Femur (tissue), 1 donor: ENCODE measurements at regions not wholly inside any gene's neighbourhood (a gene's known extent, or its start where the extent isn't known, plus 50 kb on each side); places are given as distances from the start of the nearest gene placed in this dataset.

Experiments
- DNase-seq: peaks from one replicate; pipeline ENCODE4 v3.0.0-alpha.2; 2017

DNA sequence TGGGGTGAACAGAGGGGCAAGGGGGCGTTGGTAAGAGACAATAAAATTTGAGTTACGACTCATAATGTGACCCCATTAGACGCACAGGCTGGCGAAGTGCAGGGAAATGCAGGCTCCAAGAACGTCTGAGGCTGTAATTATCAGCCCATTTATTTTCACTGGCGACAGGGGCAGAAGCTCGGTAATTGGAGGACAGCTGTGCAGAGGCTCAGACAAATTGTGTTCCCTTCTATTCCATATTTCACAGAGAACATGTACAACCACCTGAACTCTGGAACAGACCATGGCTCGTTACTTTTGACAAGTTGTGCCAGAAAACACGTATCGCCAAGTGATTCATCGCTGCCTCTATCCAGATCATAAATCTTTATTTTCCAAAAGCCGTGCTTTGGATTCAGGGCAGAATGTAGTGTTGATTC lies 137.3 kb upstream of the FRMD4A start:
- DNase-seq = no peak

DNA sequence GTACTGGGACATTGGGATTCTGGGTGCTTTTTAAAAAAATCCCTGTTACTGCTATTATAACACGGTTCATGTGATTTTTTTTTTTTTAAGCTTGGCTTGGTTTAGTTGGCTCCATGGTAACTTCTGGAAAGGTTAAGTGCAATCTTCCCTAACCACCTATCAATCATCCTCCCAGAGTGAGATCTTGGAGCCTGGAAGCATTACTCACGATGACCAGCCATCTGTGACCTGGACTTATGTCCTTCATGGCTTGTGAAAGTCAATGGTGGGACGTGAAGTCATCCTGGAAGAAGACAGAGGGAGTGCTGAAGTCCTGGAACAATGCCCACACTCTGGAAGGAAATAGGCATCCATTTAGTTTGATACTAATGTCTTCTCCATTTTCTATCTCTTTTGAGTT lies 135.5 kb upstream of the FRMD4A start:
- peak; percentile 50 for DNase-seq

DNA sequence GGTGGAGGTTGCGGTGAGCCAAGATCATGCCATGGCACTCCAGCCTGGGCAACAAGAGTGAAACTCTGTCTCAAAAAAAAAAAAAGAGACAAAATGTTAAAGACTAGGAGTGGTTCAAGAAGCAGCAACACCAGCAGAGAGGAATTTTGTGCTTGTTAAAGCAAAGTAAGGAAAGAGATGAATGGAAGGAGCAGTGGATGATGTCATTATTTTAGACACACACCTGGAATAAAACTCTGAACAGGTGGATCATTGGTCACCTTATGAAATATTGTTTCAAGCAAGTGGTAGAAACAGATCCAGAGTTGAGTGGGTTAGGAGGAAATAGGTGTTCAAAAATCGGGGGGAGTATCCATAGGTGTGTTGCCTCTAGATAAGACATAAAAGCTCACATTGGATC lies 129.7 kb upstream of the FRMD4A start:
- no peak for DNase-seq

DNA sequence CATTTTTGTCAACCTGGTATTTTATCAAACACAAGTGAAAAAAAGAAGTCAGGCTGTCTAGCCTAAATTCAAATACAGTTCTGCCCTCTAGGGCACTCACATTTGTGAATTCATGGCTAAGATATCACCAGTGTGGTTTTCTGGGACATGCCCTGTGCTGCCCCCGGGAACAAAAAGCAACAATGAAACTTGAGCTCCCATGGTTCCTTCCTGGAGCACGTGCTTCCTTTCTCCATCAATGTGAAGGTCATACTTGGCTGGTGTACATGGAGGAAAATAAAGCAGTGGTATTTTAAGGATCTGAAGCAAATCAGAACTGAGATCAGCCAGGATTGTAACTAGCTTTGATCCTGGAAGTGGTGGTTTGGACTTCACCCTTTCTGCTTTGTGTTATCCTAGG lies 128.9 kb upstream of the FRMD4A start:
- no peak for DNase-seq

DNA sequence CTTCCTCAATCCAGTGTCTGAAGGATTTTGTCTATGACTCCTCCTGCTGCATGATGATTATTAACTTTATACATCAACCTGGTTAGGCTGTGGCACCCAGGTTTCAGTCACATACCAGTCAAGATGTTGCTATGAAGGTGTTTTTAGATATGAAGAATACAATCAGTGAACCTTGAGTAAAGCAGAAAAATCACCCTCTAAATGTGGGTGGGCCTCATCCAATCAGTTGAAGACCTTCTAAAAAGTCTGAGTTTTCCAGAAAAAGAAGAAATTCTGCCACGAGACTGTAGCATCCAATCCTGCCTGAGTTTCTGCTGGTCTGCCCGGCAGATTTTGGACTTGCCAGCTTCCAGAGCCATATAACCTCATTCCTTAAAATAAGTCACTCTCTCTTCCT lies 126.1 kb upstream of the FRMD4A start:
- no peak for DNase-seq

DNA sequence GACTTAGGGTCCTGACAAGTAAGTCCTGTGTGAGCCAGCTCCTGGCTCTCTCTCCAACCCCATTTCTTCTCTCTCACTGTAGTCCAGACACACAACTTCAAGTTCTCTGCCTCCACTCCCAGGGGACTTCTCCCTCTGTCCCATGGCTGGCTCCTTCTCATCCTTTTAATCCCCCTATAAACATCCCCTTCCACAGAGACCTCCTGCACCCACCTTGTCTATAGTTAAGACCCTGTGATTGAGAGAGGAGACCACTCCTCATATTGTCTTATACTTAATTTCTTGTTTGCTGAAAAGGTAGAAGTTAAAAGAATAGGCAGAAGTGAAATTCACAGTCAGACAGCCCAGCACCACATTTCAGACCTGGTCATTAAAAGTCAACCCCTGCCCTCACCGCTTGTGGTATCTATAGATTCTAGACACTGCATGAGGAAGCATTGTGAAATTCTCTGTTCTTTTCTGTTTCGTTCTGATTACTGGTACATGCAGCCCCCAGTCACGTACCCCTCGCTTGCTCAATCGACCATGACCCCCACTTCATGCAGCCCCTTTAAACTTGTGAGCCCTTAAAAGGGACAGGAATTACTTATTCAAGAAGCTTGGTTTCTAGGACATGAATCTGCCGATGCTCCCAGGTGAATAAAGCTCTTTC lies 125.6 kb upstream of the FRMD4A start:
- no peak for DNase-seq

DNA sequence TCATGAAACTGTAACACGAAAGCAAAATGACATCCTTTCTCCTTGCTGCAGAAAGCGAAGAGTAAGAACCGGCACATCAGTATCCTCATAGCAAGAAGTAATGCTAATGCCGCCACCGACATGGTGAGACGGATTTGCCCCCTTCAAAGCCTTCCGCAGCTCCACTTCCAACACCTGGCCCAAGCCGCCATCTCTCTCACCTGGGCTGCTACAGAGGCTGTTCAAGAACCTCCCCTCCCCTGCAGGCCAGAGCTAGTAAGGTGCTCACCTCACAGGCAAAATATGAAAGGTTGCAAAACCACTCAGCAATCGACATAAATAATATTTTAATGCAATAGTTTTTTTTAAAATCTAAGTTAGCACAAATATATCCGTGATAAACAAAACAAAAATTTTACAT lies 123.9 kb upstream of the FRMD4A start:
- no peak for DNase-seq

DNA sequence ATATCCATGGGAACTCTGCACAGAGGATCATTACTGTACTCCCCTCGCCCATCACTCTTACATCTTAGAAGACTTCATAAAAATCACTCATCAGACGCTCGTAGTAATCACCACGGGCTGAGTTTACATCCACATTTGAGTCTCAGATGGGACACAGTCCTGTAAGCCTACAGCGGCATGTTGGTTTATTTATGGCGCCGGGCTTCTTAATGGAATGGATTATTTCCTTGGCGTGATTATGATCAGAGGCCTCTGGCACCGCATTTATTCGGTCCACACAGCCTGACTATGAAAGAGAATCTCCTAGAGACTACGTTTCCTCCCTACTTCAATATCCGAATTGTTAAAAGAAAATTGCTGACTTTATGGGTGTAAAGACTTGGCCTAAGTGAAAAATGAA lies 123.5 kb upstream of the FRMD4A start:
- DNase-seq = no peak

DNA sequence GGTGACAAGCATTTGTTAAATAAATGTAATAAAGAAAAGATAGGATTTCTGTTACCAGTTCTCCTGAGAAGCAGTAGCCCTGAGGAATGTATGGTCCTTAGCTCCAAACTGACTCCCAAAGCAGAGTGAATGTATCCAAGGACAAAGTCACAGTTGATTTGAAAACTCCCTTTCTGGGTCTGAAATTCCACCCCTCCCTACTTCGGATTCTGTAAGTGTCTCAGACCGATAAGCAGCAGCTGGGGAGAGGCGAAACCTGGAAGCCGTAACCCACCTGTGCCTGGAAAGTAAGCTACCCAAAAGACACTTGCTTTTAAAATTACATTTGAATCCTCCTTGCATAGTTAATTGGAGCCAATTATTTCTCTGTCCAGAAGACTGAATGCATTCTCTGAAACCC lies 122.9 kb upstream of the FRMD4A start:
- DNase-seq = no peak

DNA sequence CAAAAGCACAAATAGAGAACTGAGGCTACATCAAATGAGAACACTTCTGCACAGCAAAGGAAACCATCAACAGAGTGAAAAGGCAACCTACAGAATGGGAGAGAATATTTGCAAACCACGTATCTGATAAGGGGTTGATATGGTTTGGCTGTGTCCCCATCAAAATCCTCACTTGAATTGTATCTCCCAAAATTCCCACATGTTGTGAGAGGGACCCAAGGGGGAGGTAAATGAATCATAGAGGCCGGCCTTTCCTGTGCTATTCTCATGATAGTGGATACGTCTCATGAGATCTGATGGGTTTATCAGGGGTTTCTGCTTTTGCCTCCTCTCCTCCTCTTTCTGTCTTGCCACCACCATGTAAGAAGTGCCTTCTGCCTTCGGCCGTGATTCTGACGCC lies 120.6 kb upstream of the FRMD4A start:
- no peak for DNase-seq

DNA sequence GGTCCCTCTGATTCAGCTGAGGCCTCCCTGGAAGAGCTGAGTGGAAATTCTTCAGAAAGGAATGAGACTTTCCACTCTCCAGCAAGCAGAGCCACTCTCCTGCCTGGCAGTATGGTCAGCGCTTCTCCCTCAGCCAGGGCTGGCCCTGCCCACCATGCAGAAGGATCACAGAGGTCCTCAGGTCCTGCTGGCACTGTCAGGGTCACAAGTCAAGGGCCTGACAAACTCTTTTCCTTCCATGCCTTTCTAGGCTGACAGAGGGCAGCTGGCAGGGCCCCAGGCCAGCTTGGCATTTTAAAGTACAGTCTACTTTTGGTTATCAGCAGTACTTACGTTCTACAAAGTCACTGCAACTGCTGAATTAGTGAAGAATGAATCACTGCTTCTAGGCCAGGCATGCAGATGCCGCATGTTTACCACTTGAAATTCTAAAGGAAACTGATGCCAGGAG lies 119.3 kb upstream of the FRMD4A start:
- DNase-seq = peak; percentile 31

DNA sequence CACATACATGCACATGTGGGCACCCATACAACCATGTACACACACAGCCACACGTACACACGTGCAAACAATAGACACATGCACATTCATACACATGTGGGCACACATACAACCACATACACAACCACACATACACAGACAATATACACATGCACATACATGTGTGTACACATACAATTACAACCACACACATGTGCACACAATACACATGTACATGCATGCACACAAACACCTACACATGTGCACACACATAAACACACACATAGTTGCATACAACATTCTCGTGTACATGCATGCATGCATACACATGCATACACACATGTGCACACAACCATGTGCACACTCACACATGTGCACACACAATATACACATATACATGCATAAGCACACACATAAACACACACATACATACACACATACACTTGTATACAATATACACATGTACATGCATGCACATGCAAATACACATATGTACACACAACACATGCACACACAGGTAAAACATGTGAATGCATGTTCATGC lies 118.6 kb upstream of the FRMD4A start:
- DNase-seq = no peak

DNA sequence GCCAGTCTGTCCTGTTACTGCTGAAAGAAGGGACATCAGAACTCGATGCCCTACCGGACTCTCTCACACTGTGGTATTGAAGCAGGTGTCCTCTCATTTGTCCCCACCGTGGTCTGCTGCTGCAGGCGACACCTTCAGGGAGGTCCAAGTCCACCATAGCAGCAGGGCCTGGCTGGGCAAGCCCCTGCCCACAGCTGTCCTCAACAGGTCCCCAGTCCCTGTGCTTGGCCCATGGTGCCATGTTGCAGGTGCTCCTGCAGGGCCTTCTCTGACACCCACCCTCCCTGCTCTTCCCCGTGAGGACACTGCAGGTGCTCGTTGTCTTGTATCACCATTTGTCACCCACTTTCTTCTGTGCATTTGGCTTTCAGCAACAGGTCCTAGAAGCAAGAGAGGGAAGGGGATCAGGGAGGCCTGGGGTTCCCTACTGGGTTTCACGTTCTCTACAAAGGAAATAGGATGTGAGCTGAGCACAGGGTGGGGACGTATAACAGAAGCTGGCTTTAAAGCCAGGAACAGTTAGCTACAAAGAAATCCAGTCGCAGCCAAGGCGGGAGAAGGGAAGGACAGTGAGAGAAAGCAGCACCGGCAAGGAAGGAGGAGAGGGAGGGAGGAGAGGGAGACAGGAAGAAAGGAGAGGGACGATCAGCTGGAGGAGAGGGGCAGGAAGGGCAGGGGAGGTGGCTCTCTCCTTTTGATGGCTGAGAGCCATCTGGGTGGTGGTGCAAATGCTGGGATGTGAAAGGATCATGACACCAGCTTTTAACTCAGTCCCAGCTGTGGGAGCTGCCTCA lies 117.7 kb upstream of the FRMD4A start:
- DNase-seq = no peak

DNA sequence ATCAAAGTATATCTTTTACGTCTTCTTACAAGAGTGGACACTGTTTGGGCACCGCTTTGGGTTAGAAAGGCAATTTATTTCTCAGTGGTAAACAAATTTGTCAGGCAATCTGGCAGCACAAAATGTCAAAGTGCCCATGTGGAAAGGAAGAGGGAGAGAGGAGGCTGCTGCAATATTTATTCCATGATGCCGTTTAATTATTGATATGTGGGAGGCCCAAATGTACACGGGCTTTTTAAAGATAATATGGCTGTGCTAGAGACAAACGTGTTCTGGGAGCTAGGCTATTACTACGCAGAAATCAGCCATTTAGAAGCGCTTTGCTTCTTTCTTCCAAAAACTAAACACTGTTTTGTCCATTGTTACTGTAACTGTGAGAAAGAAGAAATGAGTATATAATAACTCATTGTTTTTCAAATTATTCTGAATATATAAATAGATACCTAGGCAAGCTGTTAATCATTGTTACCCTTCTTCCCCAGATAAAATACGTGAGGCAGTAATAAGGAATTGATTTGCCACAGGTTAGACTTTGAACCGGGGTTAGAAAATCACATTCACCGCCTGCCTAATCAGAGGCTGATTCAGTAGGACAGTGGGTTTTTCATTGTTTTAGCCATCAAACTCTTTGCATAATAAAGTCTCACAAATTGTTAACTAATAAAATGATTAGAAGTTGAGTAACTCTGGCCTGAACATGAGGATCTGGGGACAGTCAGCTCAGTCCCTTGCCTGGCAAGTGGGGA lies 116.5 kb upstream of the FRMD4A start:
- no peak for DNase-seq

DNA sequence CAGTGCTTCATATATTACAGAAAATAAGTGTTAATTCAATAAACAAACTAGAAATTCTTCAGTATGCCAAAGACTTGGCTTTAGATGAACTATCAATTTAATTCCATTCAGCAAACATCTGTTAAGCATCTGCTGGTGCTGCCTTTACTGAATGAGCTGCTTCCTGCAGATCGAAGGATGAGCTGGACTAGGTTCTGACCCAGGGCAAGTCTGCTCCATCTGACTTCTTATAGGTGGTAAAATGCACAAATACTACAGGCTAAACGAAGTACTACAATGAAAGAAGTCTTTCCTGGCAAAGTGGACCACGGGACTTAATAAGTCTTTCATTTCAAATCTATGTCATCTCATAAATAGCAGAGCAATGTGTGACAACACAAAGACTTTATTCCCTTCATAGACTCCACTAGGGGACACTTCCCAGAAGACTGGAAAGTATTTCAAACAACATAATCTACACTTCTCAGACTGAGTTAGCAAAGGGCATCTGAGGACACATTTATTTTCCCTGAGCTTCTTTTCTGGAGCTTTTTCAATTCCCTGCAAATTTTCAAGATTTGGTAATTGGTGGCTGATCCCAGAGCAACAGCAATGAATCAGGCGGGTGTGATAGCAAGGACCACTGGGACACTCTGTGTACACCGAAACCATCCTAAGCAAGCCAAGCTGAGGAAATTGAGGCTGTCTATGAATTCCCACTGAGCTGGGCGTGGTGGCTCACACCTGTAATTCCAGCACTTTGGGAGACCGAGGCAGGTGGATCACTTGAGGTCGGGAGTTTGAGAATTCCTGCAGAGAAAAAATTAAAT lies 108.9 kb upstream of the FRMD4A start:
- no peak for DNase-seq

DNA sequence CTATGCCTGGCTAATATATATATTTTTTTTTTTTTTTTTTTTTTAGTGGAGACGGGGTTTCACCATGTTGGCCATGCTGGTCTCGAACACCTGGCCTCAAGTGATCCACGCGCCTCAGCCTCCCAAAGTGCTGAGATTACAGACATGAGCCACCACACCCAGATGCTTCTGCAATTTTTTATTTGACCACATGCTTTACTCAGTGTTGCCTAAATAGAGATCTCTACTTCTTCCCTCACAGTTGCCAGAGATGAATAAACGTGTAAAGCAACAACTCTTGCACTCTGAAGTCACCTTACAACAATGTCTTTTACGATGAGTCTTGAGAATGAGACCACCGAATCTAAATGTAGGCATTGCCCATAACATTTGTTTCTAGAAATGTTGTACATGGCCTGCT lies 107.9 kb upstream of the FRMD4A start:
- DNase-seq = no peak

DNA sequence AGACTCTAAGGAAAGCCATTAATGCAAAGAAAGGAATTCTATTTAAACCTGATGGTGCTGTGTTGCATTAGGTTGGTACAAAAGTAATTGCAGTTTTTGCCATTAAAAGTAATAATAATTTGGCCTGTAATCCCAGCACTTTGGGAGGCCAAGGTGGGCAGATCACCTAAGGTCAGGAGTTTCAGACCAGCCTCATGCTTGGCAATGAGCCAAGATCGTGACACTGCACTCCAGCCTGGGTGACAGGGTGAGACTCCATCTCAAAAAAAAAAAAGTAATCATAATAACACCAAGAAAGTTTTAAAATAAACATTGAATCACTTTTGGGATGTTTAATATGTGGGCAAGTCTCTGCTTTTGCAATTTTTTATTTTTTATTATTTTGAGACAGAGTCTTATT lies 107.3 kb upstream of the FRMD4A start:
- no peak for DNase-seq

DNA sequence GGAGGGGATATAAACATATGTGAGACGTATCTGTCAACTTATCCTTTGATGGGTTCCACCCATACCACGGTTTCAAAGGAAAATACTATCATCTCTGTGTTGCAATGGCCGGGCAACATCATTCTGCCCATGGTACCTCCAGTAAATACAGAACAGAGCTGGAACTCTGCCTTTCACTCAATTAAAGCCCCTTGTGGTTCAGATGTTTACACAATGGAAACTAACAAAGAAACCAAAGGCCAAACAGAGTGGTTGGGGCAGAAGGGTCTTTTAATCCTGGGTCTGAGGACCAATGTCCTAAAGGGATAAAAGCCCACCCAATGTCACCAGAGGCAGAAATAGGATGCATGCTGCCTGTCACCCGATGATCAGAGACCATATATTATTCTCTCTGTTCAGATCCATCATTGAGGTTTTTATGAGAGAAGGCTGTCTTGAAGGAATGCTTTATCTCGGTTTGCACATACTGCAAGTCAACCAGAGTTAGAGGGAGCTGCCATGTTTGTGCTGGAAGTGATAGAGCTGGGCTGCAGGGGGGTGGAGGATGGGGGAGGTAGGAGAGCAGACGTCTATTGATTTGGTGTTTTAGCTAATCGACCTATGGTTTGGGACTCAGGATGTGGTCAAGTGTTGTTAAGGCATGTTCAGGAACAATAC lies 105.4 kb upstream of the FRMD4A start:
- no peak for DNase-seq

DNA sequence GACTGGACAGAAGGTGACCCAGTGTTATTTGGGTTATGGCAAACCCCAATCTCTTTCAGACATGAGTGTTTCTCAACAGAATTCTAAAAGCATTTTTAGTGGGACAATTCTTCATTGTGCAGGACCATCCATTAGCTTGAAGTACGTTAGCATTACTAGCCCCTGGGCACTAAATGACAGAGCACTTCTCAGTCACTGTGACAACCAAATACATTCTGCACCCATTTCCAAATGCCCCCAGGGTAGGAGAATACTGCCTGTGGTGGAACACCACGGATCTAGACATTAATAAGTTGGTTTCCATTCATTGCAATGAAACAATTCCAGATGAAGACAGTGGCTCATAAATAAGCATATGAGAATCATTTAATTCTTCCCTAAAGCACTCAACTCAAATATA lies 102.4 kb upstream of the FRMD4A start:
- DNase-seq = no peak

DNA sequence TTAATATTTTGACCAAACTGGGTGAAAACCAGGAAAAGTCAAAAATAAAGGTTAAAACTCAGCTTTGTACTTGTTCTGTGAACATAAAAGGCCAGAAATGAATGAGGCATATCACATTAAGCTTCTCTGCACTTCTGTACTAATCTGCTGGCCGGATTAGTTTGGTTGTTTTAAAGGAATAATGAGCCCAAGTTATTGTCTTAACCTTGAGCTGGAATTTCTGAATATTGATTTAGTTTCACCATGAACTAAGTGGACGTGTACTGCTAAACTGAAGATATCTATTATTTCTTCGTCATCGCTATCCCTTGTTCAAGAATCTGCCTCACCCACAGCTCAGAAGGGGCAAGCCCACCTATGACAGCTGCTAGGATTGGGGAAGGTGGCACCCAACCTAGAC lies 101.1 kb upstream of the FRMD4A start:
- DNase-seq = no peak

DNA sequence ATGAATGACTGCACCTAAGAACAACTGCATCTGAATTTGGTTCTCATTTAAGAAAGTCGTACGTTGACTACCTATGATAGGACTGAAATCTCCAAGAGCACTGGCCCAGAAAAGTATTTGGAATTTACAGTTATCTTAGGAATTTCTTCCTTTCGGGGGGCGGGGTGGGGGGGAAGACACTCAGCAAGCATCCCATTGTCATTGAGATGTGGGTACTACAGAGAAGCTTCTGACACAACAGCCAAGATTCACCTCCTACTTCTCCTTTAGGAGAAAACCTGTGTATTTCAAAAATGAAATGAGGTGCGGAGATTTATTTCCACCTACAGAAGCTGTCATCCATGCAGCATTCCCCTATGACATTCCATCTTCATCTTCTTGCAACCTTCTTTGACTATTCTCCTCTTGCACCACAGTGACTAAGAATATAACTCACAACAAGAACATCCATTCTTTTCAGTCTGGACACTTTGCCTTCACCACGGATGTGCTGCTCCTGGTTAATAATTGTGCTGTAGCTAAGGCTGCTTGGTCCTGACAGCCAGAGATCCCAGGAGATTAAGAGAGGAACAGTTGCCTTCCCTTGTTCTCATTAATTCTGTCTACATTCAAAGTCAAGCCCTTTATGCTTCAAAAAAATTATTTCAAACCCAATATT lies 98.4 kb upstream of the FRMD4A start:
- no peak for DNase-seq

DNA sequence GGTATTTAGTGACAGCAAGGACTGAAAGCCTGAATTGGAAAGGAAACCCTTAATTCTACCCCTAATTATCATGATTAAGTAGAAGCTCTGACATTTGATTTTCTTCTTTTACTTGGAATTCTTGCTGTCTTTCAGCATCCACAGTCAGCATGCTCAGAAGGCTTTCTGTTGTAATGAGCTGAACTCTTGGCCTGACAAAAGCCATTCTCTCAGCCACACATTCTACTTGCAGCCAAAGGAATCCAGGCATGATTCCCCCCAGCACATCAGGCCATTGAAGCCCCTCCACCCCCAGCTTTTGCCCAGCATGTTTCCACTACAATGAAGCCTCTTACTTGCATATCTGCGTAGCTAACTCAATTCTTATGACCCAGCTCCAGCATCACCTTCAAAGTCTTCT lies 94.3 kb upstream of the FRMD4A start:
- no peak for DNase-seq
